HEK293 (cell line): ENCODE measurements at regions not wholly inside any gene's neighbourhood (a gene's known extent, or its start where the extent isn't known, plus 50 kb on each side); places are given as distances from the start of the nearest gene placed in this dataset.
"Not testable (repeated sequence)": the region's sequence is repeated elsewhere in the genome, so short reads cannot be mapped to it uniquely, and the experiment has no call there.

ENCODE experiments used
- CTCF ChIA-PET: fragments of 350-600 bp; formaldehyde crosslinking; extraction: SDS; loops from one replicate; lab custom pipeline; 2021; ENCODE audit warnings: antibody characterized with exemption; lab: Yijun Ruan, JAX
- POLR2A ChIA-PET: fragments of 300-600 bp; formaldehyde crosslinking; extraction: SDS; loops from one replicate; lab custom pipeline; 2020; ENCODE audit warnings: antibody characterized with exemption, inconsistent platforms; lab: Yijun Ruan, JAX
- H3K27ac ChIP-seq: fragments of 200-500 bp; sonication (Bioruptor generic); 2 replicates; pipeline ENCODE4 v1.5.1; 2014; ENCODE audit warnings: low read depth, low read length, control low read depth, inconsistent platforms; ENCODE audit errors: extremely low read depth
- H3K36me3 ChIP-seq, 2 experiments: fragments of 200-500 bp in 1 of 2; sonication (Bioruptor generic) in 1 of 2; 1 replicate in 1 of 2; 2 replicates in 1 of 2; pipeline ENCODE4 v1.5.1; 2014 to 2017; ENCODE audit warnings: inconsistent platforms in 2 of 2, low read length in 2 of 2; ENCODE audit not compliant: control insufficient read depth in 2 of 2, insufficient read depth in 1 of 2
- H3K4me1 ChIP-seq: fragments of 200-500 bp; sonication (Bioruptor generic); 2 replicates; pipeline ENCODE4 v1.5.1; 2014; ENCODE audit warnings: mild to moderate bottlenecking, low read length, inconsistent platforms; ENCODE audit not compliant: control insufficient read depth, insufficient read depth
- H3K4me3 ChIP-seq: 2 replicates; pipeline ENCODE4 v1.5.1; 2011; ENCODE audit warnings: low read depth, mild to moderate bottlenecking, control low read depth, low read length, moderate library complexity
- H3K9me3 ChIP-seq: fragments of 200-500 bp; sonication (Bioruptor generic); 2 replicates; pipeline ENCODE4 v1.5.1; 2014; ENCODE audit warnings: low read depth, low read length, inconsistent platforms; ENCODE audit not compliant: control insufficient read depth, insufficient read depth
- EGR2 ChIP-seq: fragments of 450-650 bp; formaldehyde crosslinking; IDR thresholded peaks from 2 replicates; pipeline ENCODE4 v1.5.1; 2016; ENCODE audit warnings: low read depth, missing biosample characterization, missing genetic modification characterization
- GLI4 ChIP-seq: fragments of 450-650 bp; formaldehyde crosslinking; IDR thresholded peaks from 2 replicates; pipeline ENCODE4 v1.5.1; 2016; ENCODE audit warnings: missing biosample characterization, missing genetic modification characterization
- WT1 ChIP-seq: fragments of 450-650 bp; formaldehyde crosslinking; IDR thresholded peaks from 2 replicates; pipeline ENCODE4 v1.5.1; 2016; ENCODE audit warnings: missing biosample characterization, missing genetic modification characterization
- ZBTB10 ChIP-seq: fragments of 450-650 bp; formaldehyde crosslinking; IDR thresholded peaks from 2 replicates; pipeline ENCODE4 v1.5.1; 2016; ENCODE audit warnings: missing biosample characterization, missing genetic modification characterization
- ZBTB17 ChIP-seq: fragments of 450-650 bp; formaldehyde crosslinking; IDR thresholded peaks from 2 replicates; pipeline ENCODE4 v1.5.1; 2016; ENCODE audit warnings: missing biosample characterization, missing genetic modification characterization
- ZNF140 ChIP-seq: fragments of 450-650 bp; formaldehyde crosslinking; IDR thresholded peaks from 2 replicates; pipeline ENCODE4 v1.5.1; 2016; ENCODE audit warnings: missing biosample characterization, missing genetic modification characterization
- ZNF184 ChIP-seq: fragments of 450-650 bp; IDR thresholded peaks from 2 replicates; pipeline ENCODE4 v1.5.1; 2018; ENCODE audit warnings: missing biosample characterization, mild to moderate bottlenecking, missing genetic modification characterization
- ZNF239 ChIP-seq: fragments of 450-650 bp; formaldehyde crosslinking; IDR thresholded peaks from 2 replicates; pipeline ENCODE4 v1.5.1; 2016; ENCODE audit warnings: missing biosample characterization, missing genetic modification characterization
- ZNF274 ChIP-seq, 2 experiments: fragments of 200-500 bp in 1 of 2; fragments of 450-650 bp in 1 of 2; sonication (Bioruptor generic) in 1 of 2; formaldehyde crosslinking in 1 of 2; IDR thresholded peaks; 2 replicates each; pipeline versions ENCODE4 v1.5.1 to v1.6.1; 2014 to 2016; ENCODE audit warnings: borderline replicate concordance in 1 of 2, inconsistent platforms in 1 of 2, low read length in 1 of 2, missing biosample characterization in 1 of 2, missing genetic modification characterization in 1 of 2
- ZNF280D ChIP-seq: fragments of 450-650 bp; formaldehyde crosslinking; IDR thresholded peaks from 2 replicates; pipeline ENCODE4 v1.5.1; 2016; ENCODE audit warnings: missing biosample characterization, missing genetic modification characterization
- ZNF302 ChIP-seq: fragments of 450-650 bp; formaldehyde crosslinking; IDR thresholded peaks from 2 replicates; pipeline ENCODE4 v1.5.1; 2016; ENCODE audit warnings: missing biosample characterization, missing genetic modification characterization, low read depth
- ZNF366 ChIP-seq: fragments of 450-650 bp; formaldehyde crosslinking; conservative IDR thresholded peaks from 2 replicates; pipeline ENCODE4 v1.5.1; 2016; ENCODE audit warnings: missing biosample characterization, missing genetic modification characterization
- ZNF423 ChIP-seq: fragments of 450-650 bp; formaldehyde crosslinking; IDR thresholded peaks from 2 replicates; pipeline ENCODE4 v1.5.1; 2016; ENCODE audit warnings: missing biosample characterization, missing genetic modification characterization
- ZNF426 ChIP-seq: fragments of 450-650 bp; formaldehyde crosslinking; IDR thresholded peaks from 2 replicates; pipeline ENCODE4 v1.5.1; 2017; ENCODE audit warnings: missing biosample characterization, missing genetic modification characterization, mild to moderate bottlenecking, inconsistent platforms, moderate library complexity
- ZNF548 ChIP-seq: fragments of 450-650 bp; formaldehyde crosslinking; IDR thresholded peaks from 2 replicates; pipeline ENCODE4 v1.5.1; 2016; ENCODE audit warnings: missing biosample characterization, missing genetic modification characterization
- ZNF610 ChIP-seq: fragments of 450-650 bp; formaldehyde crosslinking; IDR thresholded peaks from 2 replicates; pipeline ENCODE4 v1.5.1; 2016; ENCODE audit warnings: missing biosample characterization, missing genetic modification characterization, borderline replicate concordance
- ZNF670 ChIP-seq: fragments of 450-650 bp; formaldehyde crosslinking; IDR thresholded peaks from 2 replicates; pipeline ENCODE4 v1.5.1; 2016; ENCODE audit warnings: missing biosample characterization, missing genetic modification characterization, low read depth
- ZNF791 ChIP-seq: fragments of 450-650 bp; formaldehyde crosslinking; IDR thresholded peaks from 2 replicates; pipeline ENCODE4 v1.5.1; 2016; ENCODE audit warnings: missing biosample characterization, missing genetic modification characterization
- ZNF837 ChIP-seq: fragments of 450-650 bp; formaldehyde crosslinking; IDR thresholded peaks from 2 replicates; pipeline ENCODE4 v1.5.1; 2016; ENCODE audit warnings: missing biosample characterization, missing genetic modification characterization
- ZSCAN18 ChIP-seq: fragments of 450-650 bp; formaldehyde crosslinking; IDR thresholded peaks from 2 replicates; pipeline ENCODE4 v1.5.1; 2016; ENCODE audit warnings: missing biosample characterization, missing genetic modification characterization
- ZSCAN23 ChIP-seq: fragments of 450-650 bp; formaldehyde crosslinking; IDR thresholded peaks from 2 replicates; pipeline ENCODE4 v1.5.1; 2016; ENCODE audit warnings: missing biosample characterization, missing genetic modification characterization
- ZXDB ChIP-seq: fragments of 450-650 bp; formaldehyde crosslinking; IDR thresholded peaks from 2 replicates; pipeline ENCODE4 v1.5.1; 2016; ENCODE audit warnings: missing biosample characterization, missing genetic modification characterization

DNA sequence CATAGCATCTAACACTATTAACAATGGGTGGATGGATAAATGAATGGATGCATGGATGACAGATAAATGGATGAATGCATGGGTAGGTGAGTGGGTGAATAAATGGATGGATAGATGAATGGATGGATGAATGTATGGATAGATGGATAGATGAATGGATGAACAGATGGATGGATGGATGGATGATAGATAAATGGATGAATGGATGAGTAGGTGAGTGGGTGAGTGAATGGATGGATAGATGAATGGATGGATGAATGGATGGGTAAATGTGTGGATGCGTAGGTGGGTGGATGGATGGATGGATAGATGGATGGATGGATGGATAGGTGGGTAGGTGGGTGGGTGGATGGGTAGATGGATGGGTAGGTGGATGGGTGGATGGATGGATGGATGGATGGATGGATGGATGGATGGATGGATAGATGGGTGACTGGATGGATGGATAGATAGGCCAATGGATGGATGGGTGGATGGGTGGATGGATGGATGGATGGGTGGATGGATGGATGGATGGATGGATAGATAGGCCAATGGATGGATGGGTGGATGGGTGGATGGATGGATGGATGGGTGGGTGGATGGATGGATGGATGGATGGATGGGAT lies 260.6 kb upstream of the ZNF507 start:
- H3K9me3 ChIP-seq, H3K27ac ChIP-seq, H3K4me1 ChIP-seq, POLR2A ChIA-PET, H3K4me3 ChIP-seq, H3K36me3 ChIP-seq: not testable (repeated sequence)
- CTCF ChIA-PET, result interaction anchor here (0.6 kb wide), 1 partner anchor 23 kb away, joined by 4 read pairs; no protein-coding TSS in a partner anchor
- TF ChIP-seq ZNF791 (0 out of 2 replicates have a peak, but pooled peaks have one; percentile 9), ZNF302 (tag by site-specific recombination) (0 out of 2 replicates have a peak, but pooled peaks have one; percentile 26), ZBTB17 (tag by site-specific recombination) (peak; percentile 100), ZNF366 (tag by site-specific recombination) (peak; percentile 95)

DNA sequence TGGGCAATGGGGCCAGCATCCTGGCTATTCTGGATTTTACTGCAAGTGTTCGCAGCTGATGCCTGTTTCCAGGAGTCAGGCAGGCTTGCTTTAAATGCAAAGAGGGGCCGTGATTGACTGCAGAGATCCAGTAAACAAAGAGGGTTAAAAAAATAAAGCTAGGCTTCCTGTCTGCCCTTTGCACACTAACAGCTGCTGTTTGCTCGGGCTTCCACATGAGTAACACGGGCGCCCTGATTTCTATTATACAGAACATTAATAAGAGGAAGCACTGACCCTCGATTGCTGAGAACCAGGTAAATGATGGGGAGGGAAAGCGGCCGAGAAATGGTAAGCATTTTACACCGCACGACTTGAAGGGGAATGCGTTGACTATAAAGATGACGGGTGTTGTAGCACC lies 254.2 kb upstream of the ZNF507 start:
- Histone ChIP-seq H3K9me3 (no peaks in the 10 kb centered on the region), H3K4me1 (peaks cover 8% of the 10 kb centered on the region), H3K36me3 (no peaks in the 10 kb centered on the region), H3K27ac (no peak overlapping the region), H3K4me3 (no peak overlapping the region)
- ChIA-PET CTCF (interaction anchor here (0.6 to 0.9 kb wide), 2 partner anchors 10 to 1425 kb away, joined by 3 to 4 read pairs; no protein-coding TSS in a partner anchor), POLR2A (no interaction called here)
- no peak for TF ChIP-seq ZXDB (tag by site-specific recombination)
- no peak for TF ChIP-seq EGR2
- TF ChIP-seq GLI4 (tag by site-specific recombination), result no peak
- TF ChIP-seq ZSCAN23, result no peak
- TF ChIP-seq ZNF280D, result no peak
- TF ChIP-seq ZNF426, result no peak

DNA sequence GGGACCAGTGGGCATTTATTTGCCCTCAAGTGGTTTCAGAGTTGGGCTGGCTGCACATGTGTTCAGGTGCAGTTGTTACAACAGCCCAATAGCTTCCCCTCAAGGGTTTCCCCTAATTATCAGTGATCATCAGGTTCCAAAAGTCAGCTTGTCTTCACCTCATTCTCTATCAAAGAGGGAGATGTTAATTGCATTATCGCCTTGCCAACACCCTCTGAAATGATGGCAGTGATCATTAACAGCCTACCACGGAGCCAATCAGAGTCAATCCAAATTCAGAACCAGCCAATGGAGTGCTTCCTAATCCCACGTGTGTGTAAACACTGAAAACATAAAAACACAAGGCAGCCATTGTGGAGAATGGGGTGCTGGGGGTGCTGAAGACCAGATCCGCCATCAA lies 248.4 kb upstream of the ZNF507 start:
- 0 out of 2 replicates have a peak, but pooled peaks have one; percentile 12 for TF ChIP-seq ZBTB10 (tag by site-specific recombination)
- TF ChIP-seq WT1 (tag by site-specific recombination), result no peak
- H3K27ac ChIP-seq, result no peak overlapping the region
- no peak overlapping the region for H3K4me3 ChIP-seq
- POLR2A ChIA-PET, result no interaction called here
- peaks cover 23% of the 10 kb centered on the region for H3K4me1 ChIP-seq
- CTCF ChIA-PET, result no interaction called here
- no peaks in the 10 kb centered on the region for H3K36me3 ChIP-seq
- H3K9me3 ChIP-seq, result peaks cover 3% of the 10 kb centered on the region

DNA sequence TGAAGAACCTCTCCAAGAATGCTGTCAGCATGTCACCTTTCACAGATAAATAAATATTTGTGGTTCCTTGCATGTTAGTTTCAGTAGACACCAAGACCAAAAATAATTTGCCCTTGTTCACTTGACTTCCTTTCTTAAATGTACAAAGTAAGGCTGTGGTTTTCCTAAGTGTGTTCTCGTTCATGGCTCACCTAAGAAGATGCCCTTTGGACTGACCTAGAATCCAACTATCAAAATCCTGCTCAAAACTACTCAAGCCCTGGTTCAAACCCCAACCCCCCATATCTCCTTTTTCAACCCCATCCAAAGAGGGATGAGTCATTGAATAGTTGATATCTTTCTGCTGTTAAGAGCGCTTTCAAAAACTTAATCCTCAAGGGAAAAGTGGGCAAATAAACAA lies 247.8 kb upstream of the ZNF507 start:
- ChIA-PET CTCF (interaction anchor here (0.5 kb wide), 1 partner anchor 67 kb away, joined by 3 read pairs; no protein-coding TSS in a partner anchor), POLR2A (no interaction called here)
- peaks cover 23% of the 10 kb centered on the region for H3K4me1 ChIP-seq
- H3K4me3 ChIP-seq, result no peak overlapping the region
- no peak overlapping the region for H3K27ac ChIP-seq
- H3K9me3 ChIP-seq, result peaks cover 3% of the 10 kb centered on the region
- no peaks in the 10 kb centered on the region for H3K36me3 ChIP-seq
- TF ChIP-seq ZNF423 (tag by site-specific recombination), result no peak
- no peak for TF ChIP-seq ZNF670
- TF ChIP-seq ZNF140 (tag by site-specific recombination), result no peak
- TF ChIP-seq ZNF239 (tag by site-specific recombination), result no peak
- TF ChIP-seq ZNF184 (tag by site-specific recombination), result no peak
- no peak for TF ChIP-seq ZNF548 (tag by site-specific recombination)
- TF ChIP-seq ZNF274 (IDR thresholded peaks at IDR 0.05; ENCODE audit: low read length), result no peak
- no peak for TF ChIP-seq ZNF274 (tag by site-specific recombination; IDR thresholded peaks at IDR 0.05; ENCODE audit: borderline replicate concordance)
- no peak for TF ChIP-seq ZNF837 (tag by site-specific recombination)
- TF ChIP-seq ZNF610 (tag by site-specific recombination), result no peak
- no peak for TF ChIP-seq ZSCAN18 (tag by site-specific recombination)
